Body of pancreas (tissue), 4 donors: ENCODE measurements at regions not wholly inside any gene's neighbourhood (a gene's known extent, or its start where the extent isn't known, plus 50 kb on each side); places are given as distances from the start of the nearest gene placed in this dataset.

Experiments used
- POLR2A ChIP-seq, 3 donors: fragments of 450-650 bp; IDR thresholded peaks; one replicate each; pipeline ENCODE4 v1.6.1; 2016; ENCODE audit warnings: antibody characterized with exemption in 3 of 3, mild to moderate bottlenecking in 2 of 3
- TF ChIP-seq, protein P1 (sequence below), 7 experiments: fragments of 450-650 bp in 4 of 7; fragments of 200-600 bp in 3 of 7; sonication (generic) in 3 of 7; IDR thresholded peaks; one replicate each; pipeline ENCODE4 v1.5.1; 2016 to 2019; ENCODE audit warnings: antibody characterized with exemption in 7 of 7

DNA sequence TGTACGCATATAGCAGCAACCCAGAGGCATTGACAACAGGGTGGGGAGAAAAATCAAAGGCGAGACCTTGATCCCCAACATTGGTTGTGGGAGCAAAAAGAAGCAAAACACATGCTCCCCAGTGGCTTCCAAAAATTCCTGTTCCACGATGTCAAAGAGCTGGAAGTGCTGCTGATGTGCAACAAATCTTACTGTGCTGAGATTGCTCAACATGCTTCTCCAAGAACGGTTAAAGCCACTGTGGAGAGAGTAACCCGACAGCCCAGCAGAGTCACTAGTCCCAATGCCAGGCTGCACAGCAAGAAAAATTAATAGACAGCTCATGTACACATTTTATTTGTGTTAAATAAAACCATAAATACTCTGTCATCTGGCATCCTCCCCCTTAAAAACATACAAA is 179.9 kb upstream of the PFN2 start:
- TF ChIP-seq, protein P1, sequence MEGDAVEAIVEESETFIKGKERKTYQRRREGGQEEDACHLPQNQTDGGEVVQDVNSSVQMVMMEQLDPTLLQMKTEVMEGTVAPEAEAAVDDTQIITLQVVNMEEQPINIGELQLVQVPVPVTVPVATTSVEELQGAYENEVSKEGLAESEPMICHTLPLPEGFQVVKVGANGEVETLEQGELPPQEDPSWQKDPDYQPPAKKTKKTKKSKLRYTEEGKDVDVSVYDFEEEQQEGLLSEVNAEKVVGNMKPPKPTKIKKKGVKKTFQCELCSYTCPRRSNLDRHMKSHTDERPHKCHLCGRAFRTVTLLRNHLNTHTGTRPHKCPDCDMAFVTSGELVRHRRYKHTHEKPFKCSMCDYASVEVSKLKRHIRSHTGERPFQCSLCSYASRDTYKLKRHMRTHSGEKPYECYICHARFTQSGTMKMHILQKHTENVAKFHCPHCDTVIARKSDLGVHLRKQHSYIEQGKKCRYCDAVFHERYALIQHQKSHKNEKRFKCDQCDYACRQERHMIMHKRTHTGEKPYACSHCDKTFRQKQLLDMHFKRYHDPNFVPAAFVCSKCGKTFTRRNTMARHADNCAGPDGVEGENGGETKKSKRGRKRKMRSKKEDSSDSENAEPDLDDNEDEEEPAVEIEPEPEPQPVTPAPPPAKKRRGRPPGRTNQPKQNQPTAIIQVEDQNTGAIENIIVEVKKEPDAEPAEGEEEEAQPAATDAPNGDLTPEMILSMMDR (IDR thresholded peaks at IDR 0.05), result no peak
- no peak for TF ChIP-seq POLR2A (IDR thresholded peaks at IDR 0.05)
